HG03520 (cell line): ENCODE measurements at regions not wholly inside any gene's neighbourhood (a gene's known extent, or its start where the extent isn't known, plus 50 kb on each side); places are given as distances from the start of the nearest gene placed in this dataset.
"Not testable (repeated sequence)": the region's sequence is repeated elsewhere in the genome, so short reads cannot be mapped to it uniquely, and the experiment has no call there.

Source experiments
- ATAC-seq: cut with Tn5 transposase; IDR thresholded peaks from one replicate; pipeline ENCODE4 v1.9.1; 2021; ENCODE audit warnings: mild to moderate bottlenecking, moderate library complexity; ENCODE audit not compliant: unreplicated experiment

- no peak for ATAC-seq
Measured at GRCh38 chr10:45183174-45183573, 132.2 kb downstream of the OR13A1 start.

GRCh38 chr10:45197816-45198485, 117.5 kb downstream of the OR13A1 start:
- no peak for ATAC-seq

GRCh38 chr10:45198486-45199204, 116.8 kb downstream of the OR13A1 start:
- ATAC-seq, result no peak

- no peak for ATAC-seq
Measured at GRCh38 chr10:45199205-45199740, 116.1 kb downstream of the OR13A1 start.

- no peak for ATAC-seq
Measured at GRCh38 chr10:45201271-45201670, 114.1 kb downstream of the OR13A1 start.

- ATAC-seq, result no peak
Measured at GRCh38 chr10:45202242-45202641, 113.2 kb downstream of the OR13A1 start.

- ATAC-seq, result no peak
Measured at GRCh38 chr10:45204954-45205775, 110.2 kb downstream of the OR13A1 start.

- no peak for ATAC-seq
Measured at GRCh38 chr10:45209888-45210287, 105.5 kb downstream of the OR13A1 start.

- no peak for ATAC-seq
Measured at GRCh38 chr10:45211576-45211975, 103.8 kb downstream of the OR13A1 start.

- no peak for ATAC-seq
Measured at GRCh38 chr10:45219416-45219815, 96.0 kb downstream of the OR13A1 start.

- ATAC-seq, result no peak
Measured at GRCh38 chr10:45220931-45221330, 94.5 kb downstream of the OR13A1 start.

- ATAC-seq, result no peak
Measured at GRCh38 chr10:45224219-45224841, 91.1 kb downstream of the OR13A1 start.

GRCh38 chr10:45227042-45227441, 88.4 kb downstream of the OR13A1 start:
- ATAC-seq, result no peak

- no peak for ATAC-seq
Measured at GRCh38 chr10:45227456-45227855, 88.0 kb downstream of the OR13A1 start.

GRCh38 chr10:45229823-45230222, 85.6 kb downstream of the OR13A1 start:
- no peak for ATAC-seq

- ATAC-seq, result not testable (repeated sequence)
Measured at GRCh38 chr10:45235260-45235769, 80.1 kb downstream of the OR13A1 start.

GRCh38 chr10:45235798-45236220, 79.6 kb downstream of the OR13A1 start:
- no peak for ATAC-seq

GRCh38 chr10:45238896-45239295, 76.5 kb downstream of the OR13A1 start:
- no peak for ATAC-seq

- no peak for ATAC-seq
Measured at GRCh38 chr10:45239642-45240041, 75.8 kb downstream of the OR13A1 start.

- ATAC-seq, result no peak
Measured at GRCh38 chr10:45241865-45242520, 73.4 kb downstream of the OR13A1 start.
